ENCODE measurements at regions not wholly inside any gene's neighbourhood (a gene's known extent, or its start where the extent isn't known, plus 50 kb on each side); places are given as distances from the start of the nearest gene placed in this dataset.

DNA sequence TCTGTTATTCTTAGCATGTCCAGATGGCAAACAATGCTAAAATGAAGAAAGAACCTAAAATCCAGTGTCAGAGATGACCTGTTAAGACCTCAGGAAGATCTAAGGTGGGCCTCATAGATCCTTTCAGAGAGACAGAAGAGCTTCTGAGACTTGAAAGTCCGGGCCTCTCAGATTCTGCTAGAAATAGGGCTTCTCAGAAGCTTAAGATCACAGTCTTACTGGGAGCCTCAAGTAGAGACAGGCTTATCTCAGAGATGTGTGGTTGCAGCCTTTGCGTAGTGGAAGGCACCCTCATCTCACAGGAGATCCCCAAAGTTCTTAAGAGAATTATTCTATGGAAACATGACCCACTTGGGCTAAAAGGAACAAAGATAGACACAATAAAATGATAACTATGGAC is 642.8 kb downstream of the TNS3 start:
- H3K9me3 ChIP-seq (ENCODE audit: control extremely low read depth in 1 of 3, control insufficient read depth in 2 of 3, insufficient read depth in 1 of 3, low read length in 2 of 3): no peaks in the 10 kb centered on the region
- ChIA-PET POLR2A (no interaction called here), CTCF (no interaction called here)
- Mint-ChIP-seq H3K27ac (no peak overlapping the region), H3K9me3 (ENCODE audit: insufficient read depth) (no peaks in the 10 kb centered on the region), H3K4me1 (peaks cover 3% of the 10 kb centered on the region), H3K4me3 (no peak overlapping the region), H3K27me3 (peaks cover 9% of the 10 kb centered on the region)
- no peak for TF ChIP-seq CTCF (IDR thresholded peaks at IDR 0.05)
- TF ChIP-seq EZH2 (IDR thresholded peaks at IDR 0.05; ENCODE audit: borderline replicate concordance, insufficient read depth, low read depth, low read length, poor library complexity, severe bottlenecking): no peak
- 67% methylated on average over 1 of the region's 2 CpGs for WGBS (ENCODE audit: insufficient coverage)
- H4K20me1 ChIP-seq (ENCODE audit: control insufficient read depth, insufficient read depth, low read length, poor library complexity, severe bottlenecking): no peaks in the 10 kb centered on the region
- H3K79me2 ChIP-seq (ENCODE audit: control insufficient read depth, insufficient read depth, low read length): no peaks in the 10 kb centered on the region
- no peak overlapping the region for H2AFZ ChIP-seq (ENCODE audit: insufficient read depth, low read depth, low read length, poor library complexity, severe bottlenecking)
- no peaks in the 10 kb centered on the region for H3K36me3 ChIP-seq (replicated peaks in 1 of 2; ENCODE audit: control extremely low read depth in 1 of 2, control insufficient read depth in 1 of 2, extremely low read depth in 1 of 2, insufficient read depth in 2 of 2, low read length in 1 of 2)
- H3K9ac ChIP-seq (ENCODE audit: low read length): no peak overlapping the region
- no peak overlapping the region for H3K4me3 ChIP-seq (ENCODE audit: control extremely low read depth in 1 of 5, extremely low read depth in 1 of 5, insufficient read depth in 1 of 5, low read depth in 2 of 5, low read length in 4 of 5)
- no peaks in the 10 kb centered on the region for H3K27me3 ChIP-seq (replicated peaks in 1 of 4; ENCODE audit: control extremely low read depth in 1 of 4, control insufficient read depth in 3 of 4, insufficient read depth in 4 of 4, low read length in 3 of 4)
- intact Hi-C loops (cut with micrococcal nuclease): no loop called here
- no peak overlapping the region for H3K4me2 ChIP-seq (replicated peaks; ENCODE audit: low read depth, low read length, poor library complexity, severe bottlenecking)
- no peak for DNase-seq
- no peaks in the 10 kb centered on the region for H3K4me1 ChIP-seq (ENCODE audit: control insufficient read depth in 2 of 2, insufficient read depth in 2 of 2, low read length in 2 of 2)
- ATAC-seq (ENCODE audit: low read depth): no peak
- no peak overlapping the region for H3K27ac ChIP-seq (ENCODE audit: low read length in 2 of 2)

- Histone ChIP-seq H3K9ac (ENCODE audit: low read length) (no peak overlapping the region), H3K79me2 (ENCODE audit: control insufficient read depth, insufficient read depth, low read length) (no peaks in the 10 kb centered on the region), H2AFZ (ENCODE audit: insufficient read depth, low read depth, low read length, poor library complexity, severe bottlenecking) (no peak overlapping the region), H3K27ac (ENCODE audit: low read length in 2 of 2) (no peak overlapping the region), H4K20me1 (ENCODE audit: control insufficient read depth, insufficient read depth, low read length, poor library complexity, severe bottlenecking) (no peaks in the 10 kb centered on the region), H3K4me3 (ENCODE audit: control extremely low read depth in 1 of 5, extremely low read depth in 1 of 5, insufficient read depth in 1 of 5, low read depth in 2 of 5, low read length in 4 of 5) (no peak overlapping the region), H3K9me3 (ENCODE audit: control extremely low read depth in 1 of 3, control insufficient read depth in 2 of 3, insufficient read depth in 1 of 3, low read length in 2 of 3) (no peaks in the 10 kb centered on the region), H3K4me1 (ENCODE audit: control insufficient read depth in 2 of 2, insufficient read depth in 2 of 2, low read length in 2 of 2) (no peaks in the 10 kb centered on the region), H3K27me3 (replicated peaks in 1 of 4; ENCODE audit: control extremely low read depth in 1 of 4, control insufficient read depth in 3 of 4, insufficient read depth in 4 of 4, low read length in 3 of 4) (no peaks in the 10 kb centered on the region), H3K4me2 (replicated peaks; ENCODE audit: low read depth, low read length, poor library complexity, severe bottlenecking) (no peak overlapping the region), H3K36me3 (replicated peaks in 1 of 2; ENCODE audit: control extremely low read depth in 1 of 2, control insufficient read depth in 1 of 2, extremely low read depth in 1 of 2, insufficient read depth in 2 of 2, low read length in 1 of 2) (no peaks in the 10 kb centered on the region)
- H3K4me1 Mint-ChIP-seq: peaks cover 3% of the 10 kb centered on the region
- no peak overlapping the region for H3K4me3 Mint-ChIP-seq
- ChIA-PET POLR2A (no interaction called here), CTCF (no interaction called here)
- no peaks in the 10 kb centered on the region for H3K9me3 Mint-ChIP-seq (ENCODE audit: insufficient read depth)
- ATAC-seq (ENCODE audit: low read depth) (no peak), DNase-seq (no peak)
- intact Hi-C loops (cut with micrococcal nuclease): no loop called here
- TF ChIP-seq CTCF (IDR thresholded peaks at IDR 0.05): no peak
- no peak for TF ChIP-seq EZH2 (IDR thresholded peaks at IDR 0.05; ENCODE audit: borderline replicate concordance, insufficient read depth, low read depth, low read length, poor library complexity, severe bottlenecking)
- peaks cover 9% of the 10 kb centered on the region for H3K27me3 Mint-ChIP-seq
- no peak overlapping the region for H3K27ac Mint-ChIP-seq
- WGBS (ENCODE audit: insufficient coverage): 75% methylated on average over 2 of the region's 3 CpGs
These were observed 644.1 kb downstream of the TNS3 start for GRCh38 chr7:46937826-46938225.
